HL-60 (cell line): ENCODE measurements at regions not wholly inside any gene's neighbourhood (a gene's known extent, or its start where the extent isn't known, plus 50 kb on each side); places are given as distances from the start of the nearest gene placed in this dataset.
"Not testable (repeated sequence)": the region's sequence is repeated elsewhere in the genome, so short reads cannot be mapped to it uniquely, and the experiment has no call there.

Experiments used
- DNase-seq, 2 experiments: peaks; one replicate each; pipeline ENCODE4 v3.0.0-alpha.2; 2010 to 2020; ENCODE audit warnings: low read depth in 1 of 2, low spot score in 1 of 2
- H3K27ac ChIP-seq: fragments of 250-450 bp; sonication (Bioruptor Pico); replicated peaks from 2 replicates; pipeline ENCODE4 v1.5.1; 2020; ENCODE audit warnings: mild to moderate bottlenecking, moderate library complexity
- H3K27me3 ChIP-seq: fragments of 250-450 bp; sonication (Bioruptor Pico); 2 replicates; pipeline ENCODE4 v1.5.1; 2021; ENCODE audit warnings: mild to moderate bottlenecking, moderate library complexity; ENCODE audit not compliant: insufficient read depth, poor library complexity, severe bottlenecking
- H3K4me3 ChIP-seq: replicated peaks from 2 replicates; pipeline ENCODE4 v1.5.1; 2011; ENCODE audit warnings: mild to moderate bottlenecking, control low read depth, low read length; ENCODE audit not compliant: insufficient read depth
- CTCF ChIP-seq: IDR thresholded peaks from one replicate; pipeline ENCODE4 v1.5.1; 2011; ENCODE audit warnings: low read length, control low read depth, inconsistent platforms; ENCODE audit not compliant: insufficient read depth
- GABPA ChIP-seq: IDR thresholded peaks from 2 replicates; pipeline ENCODE4 v1.6.1; 2012; ENCODE audit warnings: low read depth
- POLR2AphosphoS5 ChIP-seq: IDR thresholded peaks from 2 replicates; pipeline ENCODE4 v1.6.1; 2012; ENCODE audit warnings: low read depth
- REST ChIP-seq: IDR thresholded peaks from 2 replicates; pipeline ENCODE4 v1.6.1; 2012; ENCODE audit warnings: low read depth; ENCODE audit not compliant: insufficient replicate concordance
- SPI1 ChIP-seq: IDR thresholded peaks from 2 replicates; pipeline ENCODE4 v1.6.1; 2012; ENCODE audit warnings: low read depth, mild to moderate bottlenecking, borderline replicate concordance

- DNase-seq: no peak
- TF ChIP-seq CTCF (no peak), SPI1 (no peak), POLR2AphosphoS5 (no peak), REST (no peak), GABPA (no peak)
- H3K4me3 ChIP-seq: no peak overlapping the region
- H3K27ac ChIP-seq: no peak overlapping the region
- no peaks in the 10 kb centered on the region for H3K27me3 ChIP-seq
Observed at GRCh38 chr12:30301291-30301690, 394.4 kb downstream of the IPO8 start.

- no peak overlapping the region for H3K27ac ChIP-seq
- TF ChIP-seq POLR2AphosphoS5: no peak
- no peak for TF ChIP-seq CTCF
- no peak for TF ChIP-seq SPI1
- no peak for TF ChIP-seq REST
- TF ChIP-seq GABPA: no peak
- H3K27me3 ChIP-seq: no peaks in the 10 kb centered on the region
- no peak for DNase-seq
- H3K4me3 ChIP-seq: no peak overlapping the region
Observed at GRCh38 chr12:30296486-30296885, 399.2 kb downstream of the IPO8 start.

- no peak for DNase-seq
- Histone ChIP-seq H3K27me3 (no peaks in the 10 kb centered on the region), H3K27ac (no peak overlapping the region), H3K4me3 (no peak overlapping the region)
- no peak for TF ChIP-seq GABPA
- peak; percentile 16 for TF ChIP-seq CTCF
Observed at GRCh38 chr12:30286345-30286926, 409.2 kb downstream of the IPO8 start.

- Histone ChIP-seq H3K4me3 (no peak overlapping the region), H3K27ac (no peak overlapping the region), H3K27me3 (no peaks in the 10 kb centered on the region)
- DNase-seq: no peak
- TF ChIP-seq CTCF (no peak), GABPA (no peak), SPI1 (no peak), POLR2AphosphoS5 (no peak), REST (no peak)
Observed at GRCh38 chr12:30278401-30278800, 417.3 kb downstream of the IPO8 start.

GRCh38 chr12:30272515-30272914, 423.2 kb downstream of the IPO8 start:
- H3K27ac ChIP-seq, H3K27me3 ChIP-seq, H3K4me3 ChIP-seq, DNase-seq: not testable (repeated sequence)
